ENCODE measurements at regions not wholly inside any gene's neighbourhood (a gene's known extent, or its start where the extent isn't known, plus 50 kb on each side); places are given as distances from the start of the nearest gene placed in this dataset.

DNA sequence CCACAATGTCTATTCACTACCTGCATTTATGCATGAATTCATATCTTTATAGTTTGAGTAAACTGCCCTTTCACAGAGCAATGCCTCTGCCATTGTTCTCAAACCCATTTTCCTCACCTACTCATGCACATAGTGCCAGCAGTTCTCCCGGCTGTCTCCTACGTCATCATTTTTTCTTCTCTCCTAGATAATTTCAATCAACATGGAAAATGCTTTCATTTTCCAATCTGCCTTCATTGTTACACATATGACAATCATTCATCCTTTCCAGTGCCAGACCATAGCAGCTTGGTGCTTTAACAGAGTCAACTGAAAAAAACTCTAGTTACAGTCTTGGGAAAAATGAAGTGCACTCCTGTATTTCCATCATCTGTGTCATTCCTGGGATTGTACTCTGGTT is 514.8 kb upstream of the CTNND2 start:
- in situ Hi-C loops (cut with HindIII; ENCODE audit: low sequenced_read_pairs) = no loop called here

DNA sequence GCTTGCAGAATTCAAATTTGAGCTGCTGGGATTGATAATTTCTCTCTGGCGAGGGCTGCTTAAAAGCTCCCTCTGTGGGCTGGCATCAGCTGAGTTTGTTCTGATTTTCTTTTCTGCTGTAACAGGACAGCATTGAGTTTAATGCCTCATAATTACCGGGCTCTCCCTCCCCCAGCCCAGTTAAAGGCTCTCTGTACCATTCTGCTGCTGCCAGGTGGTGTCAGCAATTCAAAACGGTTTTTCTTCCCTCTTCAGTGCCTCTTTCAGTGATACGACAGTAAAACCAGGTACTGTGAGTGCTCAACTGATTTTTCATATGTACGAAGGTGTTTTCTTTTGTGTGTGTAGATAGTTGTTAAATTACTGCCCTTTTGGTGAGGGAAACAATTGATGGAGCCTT is 509.3 kb upstream of the CTNND2 start:
- in situ Hi-C loops (cut with HindIII; ENCODE audit: low sequenced_read_pairs) = no loop called here

DNA sequence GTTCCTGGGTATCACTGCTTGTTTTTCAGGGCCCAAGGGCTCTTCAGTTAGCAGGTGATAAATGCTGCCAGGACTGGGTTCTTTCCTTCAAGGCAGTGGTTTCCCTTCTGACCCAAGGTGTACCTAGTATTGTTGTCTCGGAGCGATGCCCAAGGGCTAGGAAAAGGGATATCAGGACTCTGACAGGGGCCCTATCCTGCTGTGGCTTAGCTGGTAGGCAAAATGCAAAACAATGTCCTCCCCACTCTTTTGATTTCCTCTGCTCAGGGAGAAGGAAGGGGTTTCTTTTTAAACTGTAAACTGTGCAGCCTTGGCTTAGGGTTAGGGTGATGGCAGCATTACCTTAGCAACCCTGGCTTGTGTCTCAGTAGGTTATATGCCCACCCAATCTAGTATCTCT is 508.8 kb upstream of the CTNND2 start:
- in situ Hi-C loops (cut with HindIII; ENCODE audit: low sequenced_read_pairs) = no loop called here

DNA sequence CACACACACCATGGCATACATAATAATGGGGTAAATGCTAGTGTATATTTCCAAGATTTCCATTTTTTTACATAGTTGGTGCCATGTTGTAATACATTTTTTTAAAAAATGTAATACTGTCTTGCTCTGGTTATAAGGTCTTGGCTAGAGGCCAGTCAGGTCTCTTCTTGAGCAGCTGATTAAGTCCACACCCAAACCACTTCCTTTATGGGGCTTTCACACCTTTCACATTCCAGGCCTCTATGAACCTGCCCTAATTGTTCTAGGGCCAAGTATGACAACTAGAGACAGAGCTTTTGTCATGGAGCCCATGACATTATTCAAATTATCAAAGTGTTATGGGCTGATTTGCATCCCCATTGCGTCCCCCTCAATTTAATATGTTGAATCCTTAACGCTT is 495.6 kb upstream of the CTNND2 start:
- in situ Hi-C loops (cut with HindIII; ENCODE audit: low sequenced_read_pairs) = no loop called here

DNA sequence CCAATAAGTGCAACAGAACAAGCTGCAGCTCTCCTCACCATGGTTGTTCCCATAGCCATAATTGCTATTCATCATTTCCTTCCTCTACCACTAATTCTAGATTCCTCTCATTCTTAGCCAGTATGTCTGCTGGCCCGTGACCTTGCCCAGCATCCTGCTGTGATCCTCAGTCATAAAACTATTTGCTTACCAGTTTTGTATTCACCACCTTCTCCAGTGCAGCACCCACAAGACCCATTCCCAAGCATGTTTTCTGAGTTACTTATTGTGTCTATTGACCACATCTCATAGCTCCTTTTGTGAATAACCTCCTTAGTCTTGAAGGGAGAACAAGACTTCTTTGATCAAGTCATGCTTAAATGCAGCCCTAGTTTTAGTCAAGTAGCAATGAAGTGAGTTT is 488.0 kb upstream of the CTNND2 start:
- in situ Hi-C loops (cut with HindIII; ENCODE audit: low sequenced_read_pairs) = no loop called here

DNA sequence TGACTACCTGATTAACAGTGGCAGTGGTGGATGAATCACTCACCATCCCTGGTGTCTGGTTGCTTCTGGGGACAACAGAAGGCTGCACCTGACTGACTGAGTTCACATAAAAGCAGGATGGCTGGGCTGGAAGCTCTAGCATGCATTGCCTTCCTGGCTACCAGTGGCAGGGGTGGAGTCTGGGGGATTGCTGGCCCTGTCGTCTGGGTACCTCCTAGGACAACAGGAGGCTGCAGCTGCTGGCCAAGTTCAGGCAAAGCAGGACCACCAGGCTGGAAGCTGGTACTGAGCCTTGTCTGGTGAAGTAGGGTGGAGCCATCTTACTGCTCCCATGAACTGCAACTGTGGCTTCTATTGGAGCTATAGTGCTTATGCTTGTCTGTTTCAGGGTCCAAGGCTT is 480.8 kb upstream of the CTNND2 start:
- in situ Hi-C loops (cut with HindIII; ENCODE audit: low sequenced_read_pairs) = loop anchor here (10.0 kb wide), 1 partner anchor 60 kb away; no protein-coding TSS in a partner anchor

DNA sequence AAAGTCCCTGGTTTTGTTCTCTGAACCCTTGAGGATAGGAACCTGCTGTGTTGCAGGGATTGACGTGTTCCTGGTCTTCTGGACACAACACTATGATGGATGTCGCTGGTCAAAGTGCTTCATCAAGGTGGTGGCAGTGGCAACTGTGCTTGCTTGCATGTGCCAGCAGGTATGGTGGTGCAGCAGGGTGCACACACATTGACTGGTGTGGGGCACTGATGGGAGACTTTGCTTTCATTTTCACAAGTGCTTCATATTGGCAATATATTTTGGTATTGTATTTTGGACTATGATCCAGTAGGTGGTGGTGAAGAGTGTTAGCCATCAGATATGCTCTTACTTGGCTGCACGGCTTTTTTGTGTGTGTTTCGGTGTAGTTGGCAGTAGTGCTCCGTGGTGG is 479.8 kb upstream of the CTNND2 start:
- in situ Hi-C loops (cut with HindIII; ENCODE audit: low sequenced_read_pairs) = loop anchor here (10.0 kb wide), 1 partner anchor 59 kb away; no protein-coding TSS in a partner anchor

DNA sequence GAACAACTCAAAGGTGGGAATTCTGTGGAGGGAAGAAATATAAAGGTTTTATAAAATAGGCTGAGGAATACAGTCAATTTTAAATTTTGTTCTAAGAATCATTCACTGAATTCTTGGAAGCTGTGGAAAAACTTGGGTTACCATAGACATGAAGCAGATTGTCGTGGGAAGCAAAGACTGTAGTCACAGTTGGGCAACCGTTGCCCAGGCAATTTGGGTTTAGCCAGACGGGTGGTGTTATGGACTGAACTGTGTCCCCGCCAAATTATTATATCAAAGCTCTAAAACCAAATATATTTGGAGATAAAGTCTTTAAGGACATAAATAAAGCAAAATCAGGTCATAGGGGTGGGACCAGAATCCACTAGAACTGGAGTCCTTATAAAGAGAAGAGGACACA is 463.7 kb upstream of the CTNND2 start:
- in situ Hi-C loops (cut with HindIII; ENCODE audit: low sequenced_read_pairs) = no loop called here

DNA sequence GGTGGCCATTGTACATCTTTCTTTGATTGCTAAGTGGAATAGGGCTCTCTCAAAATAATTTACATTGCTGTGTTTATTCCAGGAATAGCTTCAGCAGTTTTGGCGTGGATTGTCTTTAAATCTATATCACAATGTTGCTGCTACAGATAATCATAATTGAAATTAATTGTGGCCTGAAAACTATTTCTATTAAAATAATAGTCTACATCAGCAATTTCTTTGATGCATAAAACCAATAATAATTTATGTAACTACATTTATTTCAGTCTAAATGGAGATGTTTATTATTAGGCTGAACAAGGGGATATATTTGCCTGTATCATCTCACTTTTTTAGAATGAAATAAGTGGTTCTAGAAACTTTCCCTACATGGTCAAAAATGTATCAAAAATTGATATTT is 456.0 kb upstream of the CTNND2 start:
- in situ Hi-C loops (cut with HindIII; ENCODE audit: low sequenced_read_pairs) = no loop called here

DNA sequence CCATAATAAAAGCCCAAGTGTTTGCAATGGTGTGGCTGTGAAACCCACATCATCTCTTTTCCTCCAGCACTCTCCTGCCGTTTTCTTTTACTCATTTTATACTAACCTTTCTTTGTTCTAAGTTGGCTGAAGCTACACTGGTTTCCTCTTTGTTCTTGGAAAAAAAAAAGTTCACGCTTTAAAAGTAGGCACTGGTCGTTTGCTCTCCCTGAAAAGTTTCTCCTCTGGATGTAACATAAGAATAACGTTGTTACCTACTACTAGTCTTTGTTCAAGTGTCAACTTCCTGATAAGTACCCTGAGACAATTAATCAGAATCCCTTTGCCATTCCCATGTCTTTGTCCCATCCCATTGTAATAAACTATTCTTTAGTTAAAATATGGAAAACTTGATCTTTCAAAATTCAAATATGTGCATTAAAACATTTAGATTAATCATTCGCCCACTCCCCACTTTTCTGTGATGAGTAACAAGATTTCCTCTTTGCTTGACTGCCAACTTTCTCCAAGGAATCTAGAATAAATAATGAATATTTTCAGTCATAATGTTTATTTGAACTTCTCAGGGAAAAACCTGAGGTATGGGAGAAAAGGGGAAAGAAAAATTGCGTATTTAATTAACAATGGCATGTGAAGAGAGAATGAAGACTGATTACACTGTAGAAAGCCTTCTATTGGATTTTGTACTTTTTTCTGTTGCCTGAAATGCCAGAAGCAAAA is 454.3 kb upstream of the CTNND2 start:
- in situ Hi-C loops (cut with HindIII; ENCODE audit: low sequenced_read_pairs) = no loop called here

DNA sequence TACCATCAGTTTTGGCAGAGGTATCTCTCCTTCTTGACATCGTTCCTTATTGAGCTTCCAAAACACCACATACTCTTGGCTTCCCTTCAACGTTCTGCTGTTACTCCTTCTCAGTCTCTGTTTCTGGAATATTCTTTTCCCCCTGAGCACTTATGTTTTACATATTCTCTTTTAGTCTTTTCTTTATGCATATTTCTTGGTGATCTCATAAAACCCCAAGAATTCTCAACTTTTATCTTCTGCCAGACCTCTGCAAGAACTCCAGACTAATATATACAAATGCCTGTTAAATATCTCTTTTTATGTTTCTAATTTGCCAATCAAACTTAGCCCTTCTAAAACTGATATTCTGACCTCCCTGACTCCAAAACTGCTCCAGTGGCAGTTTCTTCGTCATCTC is 453.4 kb upstream of the CTNND2 start:
- in situ Hi-C loops (cut with HindIII; ENCODE audit: low sequenced_read_pairs) = no loop called here

DNA sequence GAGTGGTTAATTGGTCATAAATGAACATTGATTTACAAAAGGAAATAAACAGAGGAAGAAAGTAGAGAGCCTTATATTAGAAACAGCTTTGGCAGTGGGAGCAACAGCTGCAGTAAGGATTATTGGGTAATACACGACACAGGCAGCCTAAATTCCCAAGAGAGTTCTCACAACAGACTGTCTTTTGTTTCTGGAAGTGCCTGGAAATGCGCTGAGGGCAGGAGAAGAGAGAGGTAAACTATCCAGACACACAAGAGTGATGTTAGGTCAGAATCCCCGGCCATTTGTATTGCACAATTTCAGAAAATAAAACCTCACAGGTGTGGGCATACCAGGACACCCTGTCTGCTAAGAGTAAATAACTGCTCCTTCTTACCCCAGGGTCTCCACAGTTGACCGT is 450.4 kb upstream of the CTNND2 start:
- in situ Hi-C loops (cut with HindIII; ENCODE audit: low sequenced_read_pairs) = no loop called here

DNA sequence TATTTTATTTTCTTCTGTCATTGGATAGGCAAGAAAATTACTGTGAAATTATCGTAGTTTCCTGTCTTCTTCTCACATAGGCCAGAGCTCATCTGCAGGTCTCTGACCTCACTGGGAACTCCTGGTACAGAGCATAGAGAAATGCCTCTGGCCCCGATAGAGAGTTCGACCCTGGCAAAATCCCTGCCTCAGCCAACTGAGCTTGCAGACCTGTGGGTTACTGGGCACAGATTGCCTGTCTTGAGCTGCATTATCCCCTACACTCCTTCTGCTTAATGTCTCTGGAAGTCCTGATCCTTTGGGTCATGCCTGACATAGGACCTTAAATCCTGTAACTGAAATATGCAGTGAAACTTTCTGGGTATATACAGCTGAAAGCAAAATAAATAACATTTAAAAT is 439.3 kb upstream of the CTNND2 start:
- in situ Hi-C loops (cut with HindIII; ENCODE audit: low sequenced_read_pairs) = no loop called here

DNA sequence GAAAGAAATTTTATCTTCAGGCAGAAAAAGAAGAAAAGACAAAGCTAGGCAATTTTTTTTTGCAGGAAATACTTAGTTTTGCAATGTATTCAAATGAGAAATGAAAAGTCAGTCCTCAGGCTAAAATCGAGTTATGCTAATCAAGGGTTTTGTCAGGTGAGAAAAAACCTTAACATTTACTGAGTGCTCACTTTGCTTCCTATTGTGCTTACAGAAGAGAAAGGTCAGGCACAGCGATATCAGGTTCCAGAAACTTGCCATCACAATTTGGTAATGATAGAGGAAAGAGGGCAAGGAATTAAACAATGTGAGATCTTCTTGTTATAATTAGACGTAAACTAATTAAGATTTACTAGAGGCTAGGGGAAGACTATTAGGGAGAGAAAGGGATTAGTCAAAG is 431.7 kb upstream of the CTNND2 start:
- in situ Hi-C loops (cut with HindIII; ENCODE audit: low sequenced_read_pairs) = no loop called here

DNA sequence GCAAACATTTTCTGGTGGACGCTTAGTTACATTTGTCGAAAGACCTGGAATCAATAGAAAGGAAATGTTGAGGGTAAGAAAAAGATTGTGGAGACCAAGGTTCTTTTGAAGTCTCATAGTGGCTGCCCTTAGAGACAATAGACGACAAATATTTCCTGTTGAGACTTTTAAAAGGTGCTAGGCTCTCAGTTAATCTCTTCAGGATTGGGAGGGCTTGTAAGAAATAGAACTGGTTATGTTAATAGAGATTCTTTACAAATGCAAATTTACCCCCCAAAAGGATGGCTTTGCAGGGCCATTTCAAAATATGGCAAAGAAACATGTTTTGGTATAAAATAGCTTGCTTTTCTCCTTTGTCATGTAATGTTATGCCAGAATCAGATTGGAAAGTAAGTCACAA is 428.2 kb upstream of the CTNND2 start:
- in situ Hi-C loops (cut with HindIII; ENCODE audit: low sequenced_read_pairs) = no loop called here

DNA sequence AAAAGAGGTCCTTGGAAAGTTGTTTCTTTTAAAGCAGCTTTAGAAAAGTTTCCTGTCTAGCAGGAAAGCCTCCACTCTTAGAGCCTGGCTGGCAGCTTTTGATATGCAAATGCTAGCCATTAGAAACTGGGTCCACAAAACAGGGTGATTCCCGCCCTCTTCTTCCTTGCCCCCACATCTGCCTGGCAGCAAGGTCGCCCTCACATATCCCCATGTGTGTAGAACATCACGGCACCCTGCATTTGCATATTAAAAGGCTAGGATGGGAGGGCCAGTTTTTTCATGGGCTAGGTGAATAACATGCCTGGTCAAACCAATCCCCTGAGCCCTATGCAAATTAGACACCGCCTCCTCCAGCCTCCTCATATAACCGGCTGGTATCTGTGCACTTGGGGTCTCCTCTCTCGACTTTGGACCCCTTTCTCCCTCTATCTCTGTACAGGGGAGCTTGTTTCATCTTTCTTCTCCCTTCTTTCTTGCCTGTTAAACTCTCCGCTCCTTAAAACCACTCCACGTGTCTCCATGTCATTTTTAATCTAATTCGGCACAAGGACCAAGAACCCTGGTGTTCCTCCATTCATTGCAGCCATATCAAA is 426.8 kb upstream of the CTNND2 start:
- in situ Hi-C loops (cut with HindIII; ENCODE audit: low sequenced_read_pairs) = no loop called here

DNA sequence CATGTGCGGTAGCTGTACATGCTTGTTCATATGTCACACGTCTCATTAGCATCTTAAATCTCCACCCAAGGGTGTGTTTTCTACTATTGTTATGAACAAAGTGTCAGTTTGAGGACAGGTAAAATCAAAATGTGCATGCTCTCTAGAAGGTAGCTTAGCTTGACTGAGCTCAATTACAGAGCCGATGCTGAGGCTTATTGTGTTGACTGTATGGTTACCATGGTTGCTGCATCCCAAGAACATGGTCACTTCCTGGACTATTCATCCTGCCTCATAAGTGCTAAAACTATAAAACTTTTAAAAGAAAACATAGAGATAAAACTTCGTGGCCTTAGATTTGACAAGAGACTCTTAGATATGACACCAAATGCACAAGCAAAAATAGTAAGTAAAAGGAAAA is 426.1 kb upstream of the CTNND2 start:
- in situ Hi-C loops (cut with HindIII; ENCODE audit: low sequenced_read_pairs) = no loop called here

DNA sequence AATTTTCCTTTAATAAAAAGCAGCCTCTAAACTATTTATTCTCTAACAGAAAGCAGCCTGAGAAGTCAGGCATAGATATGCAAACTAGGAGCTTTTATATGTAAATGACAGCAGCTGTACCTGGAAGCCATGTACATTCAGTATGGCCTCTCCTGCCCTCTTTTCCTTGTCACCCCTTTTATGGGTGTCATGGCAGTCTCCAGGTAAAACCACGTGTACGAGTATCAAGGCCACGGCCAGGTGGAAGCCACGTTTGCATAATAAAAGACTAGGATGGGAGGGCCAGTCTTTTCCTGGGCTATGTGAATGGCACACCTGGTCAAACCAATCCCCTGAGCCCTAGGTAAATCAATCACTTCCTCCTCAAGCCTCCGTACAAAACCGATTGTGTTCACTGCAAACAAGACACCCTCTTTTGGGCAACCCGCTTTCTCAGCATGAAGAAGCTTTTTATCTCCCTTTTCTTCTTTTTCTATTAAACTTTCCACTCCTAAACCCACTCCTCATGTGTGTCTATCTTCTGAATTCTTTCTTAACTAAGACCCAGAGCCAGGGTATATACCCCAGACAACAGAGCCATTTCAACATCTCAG is 419.5 kb upstream of the CTNND2 start:
- in situ Hi-C loops (cut with HindIII; ENCODE audit: low sequenced_read_pairs) = loop anchor here (10.0 kb wide), 1 partner anchor 61 kb away; no protein-coding TSS in a partner anchor

DNA sequence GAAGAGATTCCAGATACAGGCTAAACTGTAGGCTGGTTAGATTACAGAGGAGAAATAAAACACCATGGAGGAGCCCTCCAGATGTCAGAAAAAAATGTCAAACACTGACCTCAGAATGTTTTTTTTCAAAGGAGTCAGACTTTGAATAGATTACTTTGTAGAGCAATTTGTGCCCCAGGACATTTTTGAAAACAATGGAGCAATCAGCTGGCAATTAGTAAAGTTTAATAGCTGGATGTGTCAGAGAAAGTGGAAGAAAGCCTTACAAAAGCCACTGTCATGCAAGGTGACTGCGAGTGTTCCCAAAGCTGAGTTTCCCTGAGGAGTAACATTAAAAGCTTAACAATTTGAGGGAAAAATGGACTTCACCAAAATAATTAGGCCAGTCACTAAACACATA is 417.8 kb upstream of the CTNND2 start:
- in situ Hi-C loops (cut with HindIII; ENCODE audit: low sequenced_read_pairs) = loop anchor here (10.0 kb wide), 1 partner anchor 63 kb away; no protein-coding TSS in a partner anchor

DNA sequence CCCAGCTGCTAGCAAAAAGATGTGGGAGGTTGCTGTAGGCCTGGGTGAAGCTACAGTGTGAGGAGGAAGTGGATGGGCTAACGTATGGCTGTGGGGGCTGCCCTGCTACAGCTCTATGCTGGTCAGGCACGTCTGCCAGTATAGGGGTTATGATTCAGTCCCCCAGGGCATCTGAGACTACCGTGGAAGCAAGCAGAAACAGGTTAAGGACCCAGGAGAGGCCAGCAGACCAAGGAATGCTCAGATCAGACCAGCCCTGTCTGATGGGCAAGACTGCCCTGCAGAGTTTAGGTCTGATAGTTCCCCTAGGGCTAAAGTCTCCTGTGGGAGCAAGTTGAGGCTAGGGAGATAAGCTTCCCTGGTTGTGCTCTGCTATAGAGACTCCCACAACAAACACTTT is 416.1 kb upstream of the CTNND2 start:
- in situ Hi-C loops (cut with HindIII; ENCODE audit: low sequenced_read_pairs) = loop anchor here (10.0 kb wide), 1 partner anchor 64 kb away; no protein-coding TSS in a partner anchor

DNA sequence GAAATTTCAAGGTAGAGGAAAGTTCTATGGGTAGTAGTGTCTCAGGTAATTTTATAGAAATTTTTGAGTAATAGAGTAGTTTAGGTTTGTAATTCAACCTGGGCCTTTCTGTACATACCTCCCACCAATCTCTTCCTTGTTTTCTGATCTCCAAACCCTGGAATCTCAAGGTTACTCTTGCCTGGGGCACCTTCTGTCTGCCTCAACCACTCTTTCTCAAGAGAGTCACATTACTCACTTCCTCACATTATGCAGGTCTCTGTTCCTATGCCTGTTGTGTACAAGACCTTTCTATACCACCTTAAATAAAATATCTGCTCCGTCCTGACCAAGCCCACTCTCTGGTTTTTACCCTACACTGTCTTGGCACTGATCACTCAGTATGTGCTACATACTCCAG is 412.6 kb upstream of the CTNND2 start:
- in situ Hi-C loops (cut with HindIII; ENCODE audit: low sequenced_read_pairs) = no loop called here

DNA sequence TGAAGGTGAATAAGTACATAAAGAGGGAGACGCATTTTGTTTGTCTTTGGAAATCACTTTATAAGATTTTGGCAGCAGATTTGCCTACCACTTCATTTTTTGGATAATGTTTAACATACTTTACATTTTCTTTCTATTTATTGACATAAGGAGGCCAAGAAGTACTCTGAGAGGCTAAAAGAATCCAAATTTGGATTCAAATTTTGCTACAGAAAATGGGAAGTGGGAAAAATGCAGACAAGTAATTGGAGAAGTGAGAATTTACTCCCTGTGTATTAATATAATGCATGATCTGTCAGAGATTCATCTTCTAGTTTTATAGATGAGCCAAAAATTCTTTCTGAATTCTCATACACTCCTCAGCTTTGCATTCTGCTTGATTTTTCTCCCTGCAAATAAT is 411.2 kb upstream of the CTNND2 start:
- in situ Hi-C loops (cut with HindIII; ENCODE audit: low sequenced_read_pairs) = no loop called here
